ENCODE measurements at regions not wholly inside any gene's neighbourhood (a gene's known extent, or its start where the extent isn't known, plus 50 kb on each side); places are given as distances from the start of the nearest gene placed in this dataset.

DNA sequence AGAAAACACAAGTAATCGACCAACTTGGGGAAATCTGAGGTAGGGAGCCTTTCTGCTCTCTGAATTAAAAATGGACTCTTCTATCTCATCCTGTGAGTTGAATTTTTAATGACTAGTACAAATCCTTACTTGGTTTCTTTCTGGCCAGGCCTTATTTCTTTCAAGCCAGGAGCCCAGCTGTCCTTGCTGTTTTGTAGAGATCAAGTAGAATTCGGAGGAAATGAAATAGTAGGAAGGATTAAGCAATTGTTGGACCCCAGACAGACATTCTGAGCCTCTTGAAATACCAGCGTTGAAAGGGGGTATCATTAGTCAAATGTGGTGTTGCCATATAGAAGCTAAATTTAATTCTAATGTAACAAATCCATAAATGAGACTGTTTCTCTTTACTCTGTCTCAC, 53.7 kb upstream of the SMIM15 start:
- no peaks in the 10 kb centered on the region for H3K36me3 ChIP-seq (ENCODE audit: control insufficient read depth in 3 of 3, insufficient read depth in 2 of 3, low read depth in 1 of 3, low read length in 3 of 3)
- no peaks in the 10 kb centered on the region for H3K4me1 ChIP-seq (ENCODE audit: control insufficient read depth in 3 of 3, insufficient read depth in 2 of 3, low read depth in 1 of 3, low read length in 2 of 3)
- WGBS, 3 donors = 71 to 88% (median 78%) methylated on average over 3 of the region's 3 CpGs
- DNase-seq = no peak
- H3K9me3 ChIP-seq (ENCODE audit: control insufficient read depth in 2 of 2, insufficient read depth in 1 of 2, low read depth in 1 of 2, low read length in 1 of 2) = no peaks in the 10 kb centered on the region
- H3K4me3 ChIP-seq (ENCODE audit: low read depth in 1 of 3, low read length in 3 of 3) = no peak overlapping the region
- no peaks in the 10 kb centered on the region for H3K27me3 ChIP-seq (ENCODE audit: control insufficient read depth in 3 of 3, insufficient read depth in 3 of 3, low read length in 3 of 3)
- H3K27ac ChIP-seq (ENCODE audit: low read depth in 1 of 3, low read length in 2 of 3) = no peak overlapping the region
- no peak for FAIRE-seq

DNA sequence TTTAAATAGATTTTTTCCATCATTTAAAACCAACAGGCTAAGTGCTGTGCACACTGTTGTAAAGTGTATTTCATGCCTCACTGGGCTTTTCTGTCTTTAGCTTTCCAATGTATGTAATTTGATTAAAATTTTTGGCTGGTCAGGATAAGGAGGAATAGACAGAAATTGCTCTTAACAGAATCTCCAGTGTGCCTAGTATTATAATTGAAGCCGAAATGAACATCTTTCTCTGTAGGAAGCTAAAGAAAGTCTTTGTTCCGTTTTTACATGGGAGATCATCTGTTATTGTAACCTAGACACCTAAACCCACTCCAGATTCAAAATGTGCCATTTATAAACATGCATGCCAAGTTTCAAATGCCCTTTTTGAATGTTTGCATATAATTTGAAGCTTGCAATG, 54.5 kb upstream of the SMIM15 start:
- DNase-seq (no peak), FAIRE-seq (no peak)
- WGBS, 3 donors = 83 to 93% (median 87%) methylated on average over 2 of the region's 2 CpGs
- Histone ChIP-seq H3K9me3 (ENCODE audit: control insufficient read depth in 2 of 2, insufficient read depth in 1 of 2, low read depth in 1 of 2, low read length in 1 of 2) (no peaks in the 10 kb centered on the region), H3K36me3 (ENCODE audit: control insufficient read depth in 3 of 3, insufficient read depth in 2 of 3, low read depth in 1 of 3, low read length in 3 of 3) (no peaks in the 10 kb centered on the region), H3K27ac (ENCODE audit: low read depth in 1 of 3, low read length in 2 of 3) (no peak overlapping the region), H3K4me1 (ENCODE audit: control insufficient read depth in 3 of 3, insufficient read depth in 2 of 3, low read depth in 1 of 3, low read length in 2 of 3) (no peaks in the 10 kb centered on the region), H3K27me3 (ENCODE audit: control insufficient read depth in 3 of 3, insufficient read depth in 3 of 3, low read length in 3 of 3) (no peaks in the 10 kb centered on the region), H3K4me3 (ENCODE audit: low read depth in 1 of 3, low read length in 3 of 3) (no peak overlapping the region)

GRCh38 chr5:61217214-61217613, 54.9 kb upstream of the SMIM15 start:
- no peak overlapping the region for H3K4me3 ChIP-seq (ENCODE audit: low read depth in 1 of 3, low read length in 3 of 3)
- no peak overlapping the region for H3K27ac ChIP-seq (ENCODE audit: low read depth in 1 of 3, low read length in 2 of 3)
- no peaks in the 10 kb centered on the region for H3K9me3 ChIP-seq (ENCODE audit: control insufficient read depth in 2 of 2, insufficient read depth in 1 of 2, low read depth in 1 of 2, low read length in 1 of 2)
- no peaks in the 10 kb centered on the region for H3K4me1 ChIP-seq (ENCODE audit: control insufficient read depth in 3 of 3, insufficient read depth in 2 of 3, low read depth in 1 of 3, low read length in 2 of 3)
- DNase-seq (no peak), FAIRE-seq (no peak)
- no peaks in the 10 kb centered on the region for H3K36me3 ChIP-seq (ENCODE audit: control insufficient read depth in 3 of 3, insufficient read depth in 2 of 3, low read depth in 1 of 3, low read length in 3 of 3)
- 80 to 89% (median 85%) methylated on average over 3 of the region's 3 CpGs for WGBS, 3 donors
- no peaks in the 10 kb centered on the region for H3K27me3 ChIP-seq (ENCODE audit: control insufficient read depth in 3 of 3, insufficient read depth in 3 of 3, low read length in 3 of 3)

DNA sequence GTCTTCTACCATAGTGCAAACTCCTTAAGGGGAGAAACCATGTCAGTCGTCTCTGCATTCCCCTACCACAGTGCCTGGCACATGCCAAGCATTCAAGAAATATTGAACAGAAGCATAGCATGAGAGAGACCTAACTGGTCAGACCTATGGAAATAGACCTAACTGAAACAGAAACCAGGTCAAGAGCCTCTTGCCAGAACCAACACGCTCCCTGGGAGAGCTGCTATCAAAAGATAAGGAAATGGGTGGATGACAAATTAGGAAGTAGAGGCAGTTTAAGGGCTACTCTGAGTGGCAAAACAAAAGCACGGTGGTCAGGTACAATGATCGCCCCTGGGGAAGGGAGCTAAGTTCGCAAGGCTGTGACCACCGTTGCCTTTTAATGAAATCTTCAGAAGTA, 66.0 kb upstream of the SMIM15 start:
- FAIRE-seq = no peak

GRCh38 chr5:61228691-61229280, 66.5 kb upstream of the SMIM15 start:
- DNase-seq (no peak), FAIRE-seq (no peak)
- H3K36me3 ChIP-seq (ENCODE audit: control insufficient read depth in 3 of 3, insufficient read depth in 2 of 3, low read depth in 1 of 3, low read length in 3 of 3) = no peaks in the 10 kb centered on the region
- H3K27me3 ChIP-seq (ENCODE audit: control insufficient read depth in 3 of 3, insufficient read depth in 3 of 3, low read length in 3 of 3) = no peaks in the 10 kb centered on the region
- no peak overlapping the region for H3K27ac ChIP-seq (ENCODE audit: low read depth in 1 of 3, low read length in 2 of 3)
- whole genome bisulfite sequencing, 3 donors = 56 to 68% (median 62%) methylated on average over 12 of the region's 12 CpGs
- no peaks in the 10 kb centered on the region for H3K4me1 ChIP-seq (ENCODE audit: control insufficient read depth in 3 of 3, insufficient read depth in 2 of 3, low read depth in 1 of 3, low read length in 2 of 3)
- H3K9me3 ChIP-seq (ENCODE audit: control insufficient read depth in 2 of 2, insufficient read depth in 1 of 2, low read depth in 1 of 2, low read length in 1 of 2) = peaks cover 0 to 13% of the 10 kb centered on the region in 2 donors
- H3K4me3 ChIP-seq (ENCODE audit: low read depth in 1 of 3, low read length in 3 of 3) = no peak overlapping the region

More for the DNA sequence above, 66.0 kb upstream of the SMIM15 start:
- DNase-seq = no peak
- Histone ChIP-seq H3K4me1 (ENCODE audit: control insufficient read depth in 3 of 3, insufficient read depth in 2 of 3, low read depth in 1 of 3, low read length in 2 of 3) (no peaks in the 10 kb centered on the region), H3K36me3 (ENCODE audit: control insufficient read depth in 3 of 3, insufficient read depth in 2 of 3, low read depth in 1 of 3, low read length in 3 of 3) (no peaks in the 10 kb centered on the region), H3K4me3 (ENCODE audit: low read depth in 1 of 3, low read length in 3 of 3) (no peak overlapping the region), H3K27me3 (ENCODE audit: control insufficient read depth in 3 of 3, insufficient read depth in 3 of 3, low read length in 3 of 3) (no peaks in the 10 kb centered on the region), H3K27ac (ENCODE audit: low read depth in 1 of 3, low read length in 2 of 3) (no peak overlapping the region), H3K9me3 (ENCODE audit: control insufficient read depth in 2 of 2, insufficient read depth in 1 of 2, low read depth in 1 of 2, low read length in 1 of 2) (peaks cover 0 to 13% of the 10 kb centered on the region in 2 donors)
- WGBS, 3 donors = 47 to 75% (median 52%) methylated on average over 6 of the region's 6 CpGs

DNA sequence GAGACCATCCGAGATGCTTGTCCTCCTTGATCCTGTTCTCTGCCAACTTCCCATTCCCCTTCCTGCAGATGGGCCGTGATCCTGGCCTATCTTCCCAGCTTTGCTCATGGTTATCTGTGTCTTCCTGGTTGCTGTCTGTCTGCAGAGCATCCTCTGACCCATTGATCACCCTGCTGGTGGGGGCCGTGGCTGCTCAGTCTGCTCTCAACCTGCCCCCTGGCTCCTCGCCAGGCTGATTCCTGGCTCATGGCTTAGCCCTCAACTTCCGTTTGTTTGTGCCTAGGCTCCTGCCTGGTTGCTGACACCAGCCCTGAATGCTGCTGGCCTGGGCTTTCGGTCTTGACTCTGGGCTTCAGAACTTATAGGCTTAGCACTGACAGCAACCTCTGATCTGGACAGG, 67.1 kb upstream of the SMIM15 start:
- no peaks in the 10 kb centered on the region for H3K4me1 ChIP-seq (ENCODE audit: control insufficient read depth in 3 of 3, insufficient read depth in 2 of 3, low read depth in 1 of 3, low read length in 2 of 3)
- H3K27me3 ChIP-seq (ENCODE audit: control insufficient read depth in 3 of 3, insufficient read depth in 3 of 3, low read length in 3 of 3) = no peaks in the 10 kb centered on the region
- H3K36me3 ChIP-seq (ENCODE audit: control insufficient read depth in 3 of 3, insufficient read depth in 2 of 3, low read depth in 1 of 3, low read length in 3 of 3) = no peaks in the 10 kb centered on the region
- FAIRE-seq = no peak
- H3K27ac ChIP-seq (ENCODE audit: low read depth in 1 of 3, low read length in 2 of 3) = no peak overlapping the region
- 64 to 69% (median 67%) methylated on average over 6 of the region's 6 CpGs for WGBS, 3 donors
- H3K9me3 ChIP-seq (ENCODE audit: control insufficient read depth in 2 of 2, insufficient read depth in 1 of 2, low read depth in 1 of 2, low read length in 1 of 2) = peaks cover 0 to 13% of the 10 kb centered on the region in 2 donors
- H3K4me3 ChIP-seq (ENCODE audit: low read depth in 1 of 3, low read length in 3 of 3) = no peak overlapping the region
- no peak for DNase-seq

GRCh38 chr5:61230492-61230891, 68.2 kb upstream of the SMIM15 start:
- no peaks in the 10 kb centered on the region for H3K4me1 ChIP-seq (ENCODE audit: control insufficient read depth in 3 of 3, insufficient read depth in 2 of 3, low read depth in 1 of 3, low read length in 2 of 3)
- no peak overlapping the region for H3K27ac ChIP-seq (ENCODE audit: low read depth in 1 of 3, low read length in 2 of 3)
- no peaks in the 10 kb centered on the region for H3K27me3 ChIP-seq (ENCODE audit: control insufficient read depth in 3 of 3, insufficient read depth in 3 of 3, low read length in 3 of 3)
- peaks cover 2 to 13% of the 10 kb centered on the region in 2 donors for H3K9me3 ChIP-seq (ENCODE audit: control insufficient read depth in 2 of 2, insufficient read depth in 1 of 2, low read depth in 1 of 2, low read length in 1 of 2)
- no peaks in the 10 kb centered on the region for H3K36me3 ChIP-seq (ENCODE audit: control insufficient read depth in 3 of 3, insufficient read depth in 2 of 3, low read depth in 1 of 3, low read length in 3 of 3)
- DNase-seq (no peak), FAIRE-seq (no peak)
- no peak overlapping the region for H3K4me3 ChIP-seq (ENCODE audit: low read depth in 1 of 3, low read length in 3 of 3)
- 93 to 97% (median 94%) methylated on average over 3 of the region's 3 CpGs for WGBS, 3 donors

GRCh38 chr5:61231813-61232212, 69.5 kb upstream of the SMIM15 start:
- H3K36me3 ChIP-seq (ENCODE audit: control insufficient read depth in 3 of 3, insufficient read depth in 2 of 3, low read depth in 1 of 3, low read length in 3 of 3) = no peaks in the 10 kb centered on the region
- H3K27ac ChIP-seq (ENCODE audit: low read depth in 1 of 3, low read length in 2 of 3) = no peak overlapping the region
- H3K4me3 ChIP-seq (ENCODE audit: low read depth in 1 of 3, low read length in 3 of 3) = no peak overlapping the region
- DNase-seq = no peak
- no peak for FAIRE-seq
- H3K27me3 ChIP-seq (ENCODE audit: control insufficient read depth in 3 of 3, insufficient read depth in 3 of 3, low read length in 3 of 3) = no peaks in the 10 kb centered on the region
- no peaks in the 10 kb centered on the region for H3K4me1 ChIP-seq (ENCODE audit: control insufficient read depth in 3 of 3, insufficient read depth in 2 of 3, low read depth in 1 of 3, low read length in 2 of 3)
- H3K9me3 ChIP-seq (ENCODE audit: control insufficient read depth in 2 of 2, insufficient read depth in 1 of 2, low read depth in 1 of 2, low read length in 1 of 2) = peaks cover 2 to 13% of the 10 kb centered on the region in 2 donors

GRCh38 chr5:61232490-61233050, 70.3 kb upstream of the SMIM15 start:
- FAIRE-seq (no peak), DNase-seq (no peak)
- H3K4me1 ChIP-seq (ENCODE audit: control insufficient read depth in 3 of 3, insufficient read depth in 2 of 3, low read depth in 1 of 3, low read length in 2 of 3) = no peaks in the 10 kb centered on the region
- peaks cover 2 to 13% of the 10 kb centered on the region in 2 donors for H3K9me3 ChIP-seq (ENCODE audit: control insufficient read depth in 2 of 2, insufficient read depth in 1 of 2, low read depth in 1 of 2, low read length in 1 of 2)
- no peak overlapping the region for H3K4me3 ChIP-seq (ENCODE audit: low read depth in 1 of 3, low read length in 3 of 3)
- H3K27me3 ChIP-seq (ENCODE audit: control insufficient read depth in 3 of 3, insufficient read depth in 3 of 3, low read length in 3 of 3) = no peaks in the 10 kb centered on the region
- no peak overlapping the region for H3K27ac ChIP-seq (ENCODE audit: low read depth in 1 of 3, low read length in 2 of 3)
- no peaks in the 10 kb centered on the region for H3K36me3 ChIP-seq (ENCODE audit: control insufficient read depth in 3 of 3, insufficient read depth in 2 of 3, low read depth in 1 of 3, low read length in 3 of 3)
- 56 to 90% (median 81%) methylated on average over 3 of the region's 3 CpGs for WGBS, 3 donors

Measured in small intestine (tissue), 7 donors.